CD4-positive, CD25-positive, alpha-beta regulatory T cell (primary cell): ENCODE measurements at regions not wholly inside any gene's neighbourhood (a gene's known extent, or its start where the extent isn't known, plus 50 kb on each side); places are given as distances from the start of the nearest gene placed in this dataset.

Source experiments
- ATAC-seq, 2 donors: fragments of 150-1000 bp; cut with Tn5 transposase; one replicate each; pipeline ENCODE4 v1.10.0; 2021; ENCODE audit warnings: low read depth in 2 of 2, moderate number of reproducible peaks in 2 of 2, moderate library complexity in 1 of 2
- DNase-seq, 3 donors: peaks; one replicate each; pipeline versions ENCODE4 v3.0.0 to v3.0.0-alpha.2; 2012 to 2022; ENCODE audit warnings: mixed read lengths in 1 of 3
- H3K27ac ChIP-seq: one replicate; pipeline ENCODE4 v1.7.0; 2013; ENCODE audit warnings: mild to moderate bottlenecking, low read length; ENCODE audit not compliant: insufficient read depth, poor library complexity, severe bottlenecking
- H3K27me3 ChIP-seq: one replicate; pipeline ENCODE4 v1.7.0; 2013; ENCODE audit warnings: low read length; ENCODE audit not compliant: control insufficient read depth, insufficient read depth
- H3K36me3 ChIP-seq: one replicate; pipeline ENCODE4 v1.7.0; 2013; ENCODE audit warnings: mild to moderate bottlenecking, low read length, moderate library complexity; ENCODE audit not compliant: control insufficient read depth, insufficient read depth
- H3K4me1 ChIP-seq: 2 replicates; pipeline ENCODE4 v1.7.0; 2013; ENCODE audit warnings: mild to moderate bottlenecking, low read length; ENCODE audit not compliant: insufficient read depth, control insufficient read depth, poor library complexity, severe bottlenecking
- H3K4me3 ChIP-seq: one replicate; pipeline ENCODE4 v1.7.0; 2013; ENCODE audit warnings: low read depth, mild to moderate bottlenecking, low read length, moderate library complexity
- H3K9me3 ChIP-seq, 2 experiments: 1 replicate in 1 of 2; 2 replicates in 1 of 2; pipeline ENCODE4 v1.7.0; 2013; ENCODE audit warnings: low read length in 2 of 2, mild to moderate bottlenecking in 1 of 2, moderate library complexity in 1 of 2; ENCODE audit not compliant: control insufficient read depth in 2 of 2
- H3K27ac Mint-ChIP-seq, 3 donors: one replicate each; pipeline ENCODE4 v1.8.0; 2020 to 2022; ENCODE audit warnings: mild to moderate bottlenecking in 3 of 3, mixed read lengths in 3 of 3, moderate library complexity in 2 of 3
- H3K27me3 Mint-ChIP-seq: one replicate; pipeline ENCODE4 v1.8.0; 2022; ENCODE audit warnings: mild to moderate bottlenecking, mixed read lengths
- H3K36me3 Mint-ChIP-seq: one replicate; pipeline ENCODE4 v1.8.0; 2020; ENCODE audit warnings: mixed read lengths
- H3K4me1 Mint-ChIP-seq, 4 donors: one replicate each; pipeline ENCODE4 v1.8.0; 2020 to 2022; ENCODE audit warnings: mixed read lengths in 4 of 4, mild to moderate bottlenecking in 1 of 4
- H3K4me3 Mint-ChIP-seq, 4 donors: one replicate each; pipeline ENCODE4 v1.8.0; 2020 to 2022; ENCODE audit warnings: mild to moderate bottlenecking in 4 of 4, mixed read lengths in 4 of 4, moderate library complexity in 3 of 4
- H3K9me3 Mint-ChIP-seq, 7 donors: one replicate each; pipeline ENCODE4 v1.8.0; 2020 to 2022; ENCODE audit warnings: mixed read lengths in 7 of 7, mild to moderate bottlenecking in 3 of 7, moderate library complexity in 2 of 7

GRCh38 chr15:46322753-46323152 lies 687.9 kb downstream of the SQOR start:
- no peak for DNase-seq
- no peak for ATAC-seq
- no peaks in the 10 kb centered on the region for H3K9me3 ChIP-seq
- no peak overlapping the region for H3K27ac ChIP-seq
- no peaks in the 10 kb centered on the region for H3K4me1 ChIP-seq
- H3K36me3 ChIP-seq = no peaks in the 10 kb centered on the region
- H3K27me3 ChIP-seq = no peaks in the 10 kb centered on the region
- no peaks in the 10 kb centered on the region for H3K4me1 Mint-ChIP-seq
- H3K4me3 ChIP-seq = no peak overlapping the region
- H3K27me3 Mint-ChIP-seq = no peaks in the 10 kb centered on the region
- H3K36me3 Mint-ChIP-seq = no peaks in the 10 kb centered on the region
- no peak overlapping the region for H3K27ac Mint-ChIP-seq
- H3K4me3 Mint-ChIP-seq = no peak overlapping the region
- H3K9me3 Mint-ChIP-seq = peaks cover 0 to 4% (median 0%) of the 10 kb centered on the region in 7 donors

DNA sequence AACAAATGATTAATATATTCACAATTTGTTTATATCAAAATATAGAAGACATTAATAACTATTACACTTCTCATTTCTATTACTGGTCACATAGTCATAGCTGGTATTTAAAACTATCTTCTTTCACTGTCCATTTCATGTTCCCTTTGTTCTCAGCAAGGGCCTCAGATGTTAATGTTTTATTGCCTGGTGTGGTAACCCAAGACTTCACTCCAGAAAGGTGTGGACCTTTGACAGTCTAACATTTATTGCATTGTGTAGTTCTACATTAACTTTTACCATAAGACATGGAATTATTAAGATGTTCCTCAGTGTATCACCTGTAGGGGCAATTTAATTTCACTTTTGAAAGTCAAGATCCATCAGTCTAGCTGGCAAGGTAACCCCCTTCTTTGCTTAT lies 691.3 kb downstream of the SQOR start:
- Mint-ChIP-seq H3K36me3 (no peaks in the 10 kb centered on the region), H3K4me3 (no peak overlapping the region), H3K9me3 (peaks cover 0 to 4% (median 0%) of the 10 kb centered on the region in 7 donors), H3K27ac (no peak overlapping the region), H3K27me3 (no peaks in the 10 kb centered on the region), H3K4me1 (no peaks in the 10 kb centered on the region)
- Histone ChIP-seq H3K27me3 (no peaks in the 10 kb centered on the region), H3K36me3 (no peaks in the 10 kb centered on the region), H3K27ac (no peak overlapping the region), H3K9me3 (no peaks in the 10 kb centered on the region), H3K4me3 (no peak overlapping the region), H3K4me1 (no peaks in the 10 kb centered on the region)
- ATAC-seq = no peak
- DNase-seq = no peak

DNA sequence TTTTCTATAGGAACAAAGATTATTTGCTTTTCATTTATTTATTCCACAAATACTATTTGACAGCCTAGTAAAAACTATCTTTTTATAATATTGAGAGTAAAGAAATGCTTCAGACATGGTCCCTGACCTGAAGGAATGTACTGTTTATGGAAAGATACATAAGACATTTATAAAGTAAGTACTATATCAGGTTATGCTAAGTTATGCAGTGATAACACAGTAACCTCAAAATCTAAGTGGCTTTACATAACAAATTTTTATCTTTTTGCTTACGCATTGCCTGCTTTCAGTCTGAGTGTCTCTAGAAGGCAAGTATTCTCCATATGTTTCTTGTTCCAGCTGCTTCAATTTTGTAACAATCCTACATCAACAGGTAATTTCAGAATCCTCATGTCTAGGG lies 694.0 kb downstream of the SQOR start:
- ATAC-seq (no peak), DNase-seq (no peak)
- H3K36me3 Mint-ChIP-seq = no peaks in the 10 kb centered on the region
- H3K4me3 Mint-ChIP-seq = no peak overlapping the region
- H3K9me3 Mint-ChIP-seq = peaks cover 0 to 4% (median 2%) of the 10 kb centered on the region in 7 donors
- no peaks in the 10 kb centered on the region for H3K9me3 ChIP-seq
- no peak overlapping the region for H3K4me3 ChIP-seq
- H3K4me1 Mint-ChIP-seq = no peaks in the 10 kb centered on the region
- H3K4me1 ChIP-seq = no peaks in the 10 kb centered on the region
- no peaks in the 10 kb centered on the region for H3K36me3 ChIP-seq
- no peaks in the 10 kb centered on the region for H3K27me3 ChIP-seq
- no peak overlapping the region for H3K27ac ChIP-seq
- no peak overlapping the region for H3K27ac Mint-ChIP-seq
- no peaks in the 10 kb centered on the region for H3K27me3 Mint-ChIP-seq

DNA sequence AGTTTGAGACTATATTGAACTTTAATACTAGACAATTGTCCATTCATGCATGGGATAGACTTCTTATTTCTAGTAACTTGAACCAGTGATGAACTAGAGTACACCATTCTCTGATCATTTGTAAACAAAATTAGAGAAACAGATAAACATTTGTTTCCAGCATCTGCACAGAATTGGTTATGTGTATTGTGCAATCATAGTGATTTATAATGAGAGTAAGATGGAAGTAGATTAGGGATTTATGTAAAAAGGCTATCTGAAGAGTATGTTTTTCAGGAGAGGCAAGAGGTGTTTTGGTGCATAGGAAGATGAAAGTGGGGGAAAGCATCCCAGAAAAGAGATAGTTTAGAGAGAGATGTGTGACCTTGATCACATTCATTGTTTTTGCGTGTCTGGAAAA lies 695.0 kb downstream of the SQOR start:
- Histone ChIP-seq H3K27me3 (no peaks in the 10 kb centered on the region), H3K9me3 (no peaks in the 10 kb centered on the region), H3K27ac (no peak overlapping the region), H3K4me1 (no peaks in the 10 kb centered on the region), H3K36me3 (no peaks in the 10 kb centered on the region), H3K4me3 (no peak overlapping the region)
- DNase-seq (no peak), ATAC-seq (no peak)
- H3K4me3 Mint-ChIP-seq = peak overlapping the region in 1 of 4 donors; percentile 43
- peaks cover 0 to 4% (median 2%) of the 10 kb centered on the region in 7 donors for H3K9me3 Mint-ChIP-seq
- no peaks in the 10 kb centered on the region for H3K36me3 Mint-ChIP-seq
- H3K27me3 Mint-ChIP-seq = no peaks in the 10 kb centered on the region
- H3K27ac Mint-ChIP-seq = no peak overlapping the region
- no peaks in the 10 kb centered on the region for H3K4me1 Mint-ChIP-seq

DNA sequence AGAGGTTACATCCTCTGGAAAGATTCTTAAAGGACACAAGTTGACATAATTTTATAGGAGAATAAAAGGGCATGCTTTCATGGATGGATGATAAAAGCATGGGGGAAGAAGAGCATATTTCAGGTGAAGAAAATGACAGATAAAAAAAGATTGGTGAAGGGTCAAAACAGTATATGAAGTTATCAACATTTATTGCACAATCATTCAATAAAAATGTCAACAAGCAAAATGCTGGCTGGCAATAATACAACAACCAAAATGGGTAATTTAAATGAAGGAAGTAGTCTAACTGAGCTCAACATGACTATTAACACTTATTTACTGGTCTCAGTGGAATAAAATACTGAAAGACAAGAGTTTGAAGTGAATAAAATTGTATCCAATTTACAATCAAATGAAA lies 696.7 kb downstream of the SQOR start:
- no peaks in the 10 kb centered on the region for H3K9me3 ChIP-seq
- Mint-ChIP-seq H3K4me3 (no peak overlapping the region), H3K9me3 (peaks cover 0 to 9% (median 2%) of the 10 kb centered on the region in 7 donors), H3K27ac (no peak overlapping the region), H3K4me1 (no peaks in the 10 kb centered on the region), H3K27me3 (no peaks in the 10 kb centered on the region), H3K36me3 (no peaks in the 10 kb centered on the region)
- no peaks in the 10 kb centered on the region for H3K27me3 ChIP-seq
- DNase-seq (no peak), ATAC-seq (no peak)
- H3K27ac ChIP-seq = no peak overlapping the region
- no peaks in the 10 kb centered on the region for H3K36me3 ChIP-seq
- H3K4me3 ChIP-seq = no peak overlapping the region
- no peaks in the 10 kb centered on the region for H3K4me1 ChIP-seq

- Histone ChIP-seq H3K4me3 (no peak overlapping the region), H3K4me1 (no peaks in the 10 kb centered on the region), H3K27me3 (no peaks in the 10 kb centered on the region), H3K36me3 (no peaks in the 10 kb centered on the region), H3K9me3 (peaks cover 0 to 2% of the 10 kb centered on the region in 2 experiments), H3K27ac (no peak overlapping the region)
- ATAC-seq (no peak), DNase-seq (no peak)
- no peaks in the 10 kb centered on the region for H3K36me3 Mint-ChIP-seq
- no peaks in the 10 kb centered on the region for H3K27me3 Mint-ChIP-seq
- H3K27ac Mint-ChIP-seq = no peak overlapping the region
- no peak overlapping the region for H3K4me3 Mint-ChIP-seq
- peaks cover 0 to 15% (median 4%) of the 10 kb centered on the region in 7 donors for H3K9me3 Mint-ChIP-seq
- H3K4me1 Mint-ChIP-seq = no peaks in the 10 kb centered on the region
Measured at GRCh38 chr15:46343196-46343935, 708.5 kb downstream of the SQOR start.

DNA sequence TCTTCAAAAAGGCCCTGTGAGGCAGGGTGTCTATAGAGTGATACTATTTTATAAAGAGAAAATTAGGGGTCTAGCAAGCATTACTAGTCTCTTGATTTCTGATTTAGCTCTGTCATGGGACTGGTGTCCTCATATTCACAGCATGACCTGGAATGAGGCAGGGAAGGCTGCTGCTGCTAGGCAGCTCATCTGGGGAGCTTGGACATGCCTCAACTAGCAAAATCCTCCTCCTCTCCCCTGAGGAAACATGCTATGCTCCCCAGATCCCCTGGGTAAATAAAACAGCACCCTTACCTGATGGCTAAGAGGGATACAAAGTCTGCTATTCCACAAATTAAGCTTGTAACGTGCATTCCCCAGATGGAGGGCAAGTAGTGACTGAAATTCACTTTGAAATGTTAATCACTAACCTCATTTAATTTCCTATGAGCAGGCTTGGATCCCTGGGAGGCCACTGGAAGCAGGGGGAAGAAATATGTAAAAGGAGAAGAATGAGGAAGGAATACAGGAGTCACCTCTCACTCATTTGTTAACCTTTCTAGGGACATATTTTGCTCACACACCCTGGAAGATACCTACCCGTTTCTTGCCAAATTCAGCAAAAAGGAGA lies 709.4 kb downstream of the SQOR start:
- H3K4me1 ChIP-seq = no peaks in the 10 kb centered on the region
- H3K27me3 ChIP-seq = no peaks in the 10 kb centered on the region
- H3K9me3 Mint-ChIP-seq = peaks cover 0 to 10% (median 2%) of the 10 kb centered on the region in 7 donors
- H3K36me3 ChIP-seq = no peaks in the 10 kb centered on the region
- no peak overlapping the region for H3K4me3 ChIP-seq
- no peak for DNase-seq
- no peaks in the 10 kb centered on the region for H3K36me3 Mint-ChIP-seq
- H3K9me3 ChIP-seq = peaks cover 0 to 3% of the 10 kb centered on the region in 2 experiments
- no peak overlapping the region for H3K4me3 Mint-ChIP-seq
- ATAC-seq = no peak
- H3K27ac ChIP-seq = no peak overlapping the region
- H3K27ac Mint-ChIP-seq = no peak overlapping the region
- H3K27me3 Mint-ChIP-seq = no peaks in the 10 kb centered on the region
- no peaks in the 10 kb centered on the region for H3K4me1 Mint-ChIP-seq

- H3K27me3 ChIP-seq = no peaks in the 10 kb centered on the region
- Mint-ChIP-seq H3K27ac (no peak overlapping the region), H3K27me3 (no peaks in the 10 kb centered on the region), H3K4me1 (no peaks in the 10 kb centered on the region), H3K36me3 (no peaks in the 10 kb centered on the region), H3K9me3 (peaks cover 0 to 10% (median 2%) of the 10 kb centered on the region in 7 donors), H3K4me3 (no peak overlapping the region)
- H3K36me3 ChIP-seq = no peaks in the 10 kb centered on the region
- DNase-seq = no peak
- ATAC-seq = no peak
- H3K9me3 ChIP-seq = peaks cover 0 to 3% of the 10 kb centered on the region in 2 experiments
- no peak overlapping the region for H3K4me3 ChIP-seq
- no peaks in the 10 kb centered on the region for H3K4me1 ChIP-seq
- no peak overlapping the region for H3K27ac ChIP-seq
Measured at GRCh38 chr15:46344915-46345314, 710.1 kb downstream of the SQOR start.
